DOHH2 (cell line): ENCODE measurements at regions not wholly inside any gene's neighbourhood (a gene's known extent, or its start where the extent isn't known, plus 50 kb on each side); places are given as distances from the start of the nearest gene placed in this dataset.

Experiments
- H3F3A ChIP-seq: fragments of 200-600 bp; sonication (generic), shearing (Covaris generic); 2 replicates; pipeline ENCODE4 v1.6.0; 2016; ENCODE audit warnings: antibody characterized with exemption, mild to moderate bottlenecking; ENCODE audit not compliant: control insufficient read depth, insufficient read depth
- H3K27ac ChIP-seq: fragments of 200-600 bp; sonication (generic); 2 replicates; pipeline ENCODE4 v1.5.1; 2014; ENCODE audit warnings: low read depth, mild to moderate bottlenecking, low read length, moderate library complexity
- H3K27me3 ChIP-seq: fragments of 200-600 bp; sonication (generic); 2 replicates; pipeline ENCODE4 v1.6.1; 2014; ENCODE audit warnings: mild to moderate bottlenecking, low read length, mixed read lengths; ENCODE audit not compliant: control insufficient read depth
- H3K36me3 ChIP-seq: fragments of 200-600 bp; sonication (generic); 2 replicates; pipeline ENCODE4 v1.6.1; 2014; ENCODE audit warnings: mild to moderate bottlenecking, low read length, moderate library complexity, mixed read lengths; ENCODE audit not compliant: control insufficient read depth
- H3K4me1 ChIP-seq: fragments of 200-600 bp; sonication (generic); 2 replicates; pipeline ENCODE4 v1.6.1; 2014; ENCODE audit warnings: mild to moderate bottlenecking, low read length, mixed read lengths; ENCODE audit not compliant: control insufficient read depth
- H3K4me2 ChIP-seq: fragments of 200-600 bp; sonication (generic); 2 replicates; pipeline ENCODE4 v1.6.0; 2014; ENCODE audit warnings: mild to moderate bottlenecking, low read length, moderate library complexity
- H3K4me3 ChIP-seq: fragments of 200-600 bp; sonication (generic); 2 replicates; pipeline ENCODE4 v1.5.1; 2014; ENCODE audit warnings: mild to moderate bottlenecking, low read length, mixed read lengths
- H3K79me2 ChIP-seq: fragments of 200-600 bp; sonication (generic); 2 replicates; pipeline ENCODE4 v1.6.1; 2014; ENCODE audit warnings: mild to moderate bottlenecking, low read length, mixed read lengths; ENCODE audit not compliant: control insufficient read depth
- H3K9me2 ChIP-seq: fragments of 200-600 bp; sonication (generic); replicated peaks from 2 replicates; pipeline ENCODE4 v1.6.1; 2014; ENCODE audit warnings: mild to moderate bottlenecking, low read length, mixed read lengths; ENCODE audit not compliant: control insufficient read depth
- H3K9me3 ChIP-seq: fragments of 200-600 bp; sonication (generic); 2 replicates; pipeline ENCODE4 v1.6.1; 2014; ENCODE audit warnings: antibody characterized with exemption, low read length, mixed read lengths; ENCODE audit not compliant: control insufficient read depth, insufficient read depth
- H4K20me1 ChIP-seq: fragments of 200-600 bp; sonication (generic); 2 replicates; pipeline ENCODE4 v1.6.0; 2014; ENCODE audit warnings: low read depth, mild to moderate bottlenecking, antibody characterized with exemption, low read length, moderate library complexity; ENCODE audit not compliant: control insufficient read depth, insufficient read depth
- EZH2phosphoT487 ChIP-seq: fragments of 200-600 bp; sonication (generic); IDR thresholded peaks from 2 replicates; pipeline ENCODE4 v1.6.1; 2017; ENCODE audit warnings: borderline replicate concordance, mild to moderate bottlenecking, antibody characterized with exemption, low read length, moderate library complexity, mixed read lengths
- TF ChIP-seq, protein P1 (sequence below): fragments of 200-600 bp; sonication (generic); IDR thresholded peaks from one replicate; pipeline ENCODE4 v1.5.1; 2014; ENCODE audit warnings: antibody characterized with exemption, mild to moderate bottlenecking, low read depth, low read length; ENCODE audit not compliant: poor library complexity, severe bottlenecking

DNA sequence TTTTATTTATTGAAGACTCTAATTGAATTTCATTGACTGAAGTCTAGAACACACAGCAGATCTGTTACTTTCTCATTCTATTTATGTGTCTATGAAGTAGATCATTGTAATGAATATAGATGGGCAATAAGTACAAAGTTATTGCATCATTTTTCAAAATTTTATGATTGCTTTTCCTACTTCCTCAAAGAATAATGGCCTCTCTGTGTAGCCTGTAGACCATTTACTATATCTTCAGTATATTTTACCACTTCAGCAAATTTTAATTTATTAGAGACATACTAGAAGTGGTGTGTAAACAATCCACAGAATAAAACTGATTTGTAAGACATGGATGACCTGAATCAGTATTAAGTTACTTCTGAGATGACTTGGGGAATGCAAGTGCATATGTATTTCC lies 291.7 kb upstream of the FAR2 start:
- no peak overlapping the region for H3K4me3 ChIP-seq
- H4K20me1 ChIP-seq: no peaks in the 10 kb centered on the region
- no peaks in the 10 kb centered on the region for H3K9me2 ChIP-seq
- no peaks in the 10 kb centered on the region for H3K36me3 ChIP-seq
- no peaks in the 10 kb centered on the region for H3K27me3 ChIP-seq
- TF ChIP-seq, protein P1, sequence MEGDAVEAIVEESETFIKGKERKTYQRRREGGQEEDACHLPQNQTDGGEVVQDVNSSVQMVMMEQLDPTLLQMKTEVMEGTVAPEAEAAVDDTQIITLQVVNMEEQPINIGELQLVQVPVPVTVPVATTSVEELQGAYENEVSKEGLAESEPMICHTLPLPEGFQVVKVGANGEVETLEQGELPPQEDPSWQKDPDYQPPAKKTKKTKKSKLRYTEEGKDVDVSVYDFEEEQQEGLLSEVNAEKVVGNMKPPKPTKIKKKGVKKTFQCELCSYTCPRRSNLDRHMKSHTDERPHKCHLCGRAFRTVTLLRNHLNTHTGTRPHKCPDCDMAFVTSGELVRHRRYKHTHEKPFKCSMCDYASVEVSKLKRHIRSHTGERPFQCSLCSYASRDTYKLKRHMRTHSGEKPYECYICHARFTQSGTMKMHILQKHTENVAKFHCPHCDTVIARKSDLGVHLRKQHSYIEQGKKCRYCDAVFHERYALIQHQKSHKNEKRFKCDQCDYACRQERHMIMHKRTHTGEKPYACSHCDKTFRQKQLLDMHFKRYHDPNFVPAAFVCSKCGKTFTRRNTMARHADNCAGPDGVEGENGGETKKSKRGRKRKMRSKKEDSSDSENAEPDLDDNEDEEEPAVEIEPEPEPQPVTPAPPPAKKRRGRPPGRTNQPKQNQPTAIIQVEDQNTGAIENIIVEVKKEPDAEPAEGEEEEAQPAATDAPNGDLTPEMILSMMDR: no peak
- no peak for TF ChIP-seq EZH2phosphoT487
- no peak overlapping the region for H3K4me2 ChIP-seq
- no peaks in the 10 kb centered on the region for H3K9me3 ChIP-seq
- H3K4me1 ChIP-seq: no peaks in the 10 kb centered on the region
- H3K27ac ChIP-seq: no peak overlapping the region
- H3K79me2 ChIP-seq: no peaks in the 10 kb centered on the region
- H3F3A ChIP-seq: no peaks in the 10 kb centered on the region

GRCh38 chr12:28859551-28859950 lies 289.5 kb upstream of the FAR2 start:
- no peaks in the 10 kb centered on the region for H3K79me2 ChIP-seq
- no peaks in the 10 kb centered on the region for H3K27me3 ChIP-seq
- H3K27ac ChIP-seq: no peak overlapping the region
- H3F3A ChIP-seq: no peaks in the 10 kb centered on the region
- no peak overlapping the region for H3K4me2 ChIP-seq
- no peaks in the 10 kb centered on the region for H3K4me1 ChIP-seq
- no peak for TF ChIP-seq EZH2phosphoT487
- TF ChIP-seq, protein P1: no peak
- H4K20me1 ChIP-seq: no peaks in the 10 kb centered on the region
- H3K36me3 ChIP-seq: no peaks in the 10 kb centered on the region
- H3K9me3 ChIP-seq: no peaks in the 10 kb centered on the region; the same call in 1 of the 2 replicates
- H3K4me3 ChIP-seq: no peak overlapping the region
- H3K9me2 ChIP-seq: no peaks in the 10 kb centered on the region

DNA sequence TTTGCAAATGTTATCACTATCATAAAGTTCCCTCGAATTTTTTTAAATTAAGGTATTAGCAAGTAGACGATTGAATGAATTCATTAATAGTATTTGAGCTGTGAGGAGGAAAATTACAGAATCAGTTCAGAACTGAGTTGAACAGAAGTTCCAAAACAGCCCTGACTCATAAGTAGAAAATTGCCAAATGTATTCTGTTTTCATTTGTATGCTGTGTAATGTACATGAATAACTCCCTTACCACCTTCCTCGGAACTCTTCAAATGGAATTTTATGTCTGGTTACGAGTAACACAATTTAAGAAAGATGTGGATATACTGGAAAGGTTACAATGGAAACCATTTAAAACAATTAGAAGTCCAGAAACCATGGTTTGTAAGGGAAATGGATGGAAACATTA lies 283.3 kb upstream of the FAR2 start:
- Histone ChIP-seq H3K4me1 (no peaks in the 10 kb centered on the region), H3K4me3 (no peak overlapping the region), H3K27ac (no peak overlapping the region), H3K9me3 (no peaks in the 10 kb centered on the region; the same call in 1 of the 2 replicates), H3K36me3 (no peaks in the 10 kb centered on the region), H3K4me2 (no peak overlapping the region), H3K79me2 (no peaks in the 10 kb centered on the region), H3K27me3 (no peaks in the 10 kb centered on the region), H3F3A (no peaks in the 10 kb centered on the region), H4K20me1 (no peaks in the 10 kb centered on the region), H3K9me2 (no peaks in the 10 kb centered on the region)
- TF ChIP-seq, protein P1: no peak
- TF ChIP-seq EZH2phosphoT487: no peak
